Thyroid gland (tissue), 4 donors: ENCODE measurements at regions not wholly inside any gene's neighbourhood (a gene's known extent, or its start where the extent isn't known, plus 50 kb on each side); places are given as distances from the start of the nearest gene placed in this dataset.

Experiments used
- CTCF ChIP-seq, 6 experiments: fragments of 200-600 bp in 3 of 6; fragments of 450-650 bp in 3 of 6; sonication (generic) in 3 of 6; IDR thresholded peaks; one replicate each; pipeline ENCODE4 v1.5.1; 2016 to 2019; ENCODE audit warnings: antibody characterized with exemption in 6 of 6, mild to moderate bottlenecking in 2 of 6, inconsistent platforms in 1 of 6, moderate library complexity in 1 of 6
- POLR2A ChIP-seq, 2 donors: fragments of 450-650 bp; IDR thresholded peaks; one replicate each; pipeline ENCODE4 v1.6.1; 2017; ENCODE audit warnings: antibody characterized with exemption in 2 of 2, mild to moderate bottlenecking in 2 of 2, moderate library complexity in 1 of 2

DNA sequence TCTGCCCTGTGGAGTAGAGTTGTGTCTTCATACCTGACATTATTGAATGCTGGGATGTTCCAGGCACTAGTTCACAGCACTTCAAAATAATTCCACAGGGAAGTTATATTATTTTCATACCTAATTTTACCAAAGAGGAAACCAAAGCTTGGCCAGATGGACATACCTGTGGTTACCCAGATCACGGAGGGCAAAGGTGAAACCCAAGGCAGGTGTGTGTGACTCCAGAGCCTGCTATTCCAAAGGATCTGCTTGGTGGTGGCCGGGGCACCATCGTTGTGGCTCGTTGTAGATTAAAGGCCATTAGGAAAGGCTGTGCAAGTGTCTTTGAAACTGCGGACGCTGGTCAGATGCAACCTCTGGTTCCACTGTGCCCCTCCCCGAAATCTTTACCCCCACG, 108.6 kb downstream of the ZBTB18 start:
- no peak for TF ChIP-seq CTCF (IDR thresholded peaks at IDR 0.05)
- TF ChIP-seq POLR2A (IDR thresholded peaks at IDR 0.05), result no peak
